HG02798 (cell line): ENCODE measurements at regions not wholly inside any gene's neighbourhood (a gene's known extent, or its start where the extent isn't known, plus 50 kb on each side); places are given as distances from the start of the nearest gene placed in this dataset.
A peak's percentile ranks its signal among the peaks of the same experiment; 100 is the strongest.
"Not testable (repeated sequence)": the region's sequence is repeated elsewhere in the genome, so short reads cannot be mapped to it uniquely, and the experiment has no call there.

Experiments used
- ATAC-seq: cut with Tn5 transposase; IDR thresholded peaks from one replicate; pipeline ENCODE4 v1.9.1; 2021; ENCODE audit warnings: mild to moderate bottlenecking; ENCODE audit not compliant: unreplicated experiment, poor library complexity

DNA sequence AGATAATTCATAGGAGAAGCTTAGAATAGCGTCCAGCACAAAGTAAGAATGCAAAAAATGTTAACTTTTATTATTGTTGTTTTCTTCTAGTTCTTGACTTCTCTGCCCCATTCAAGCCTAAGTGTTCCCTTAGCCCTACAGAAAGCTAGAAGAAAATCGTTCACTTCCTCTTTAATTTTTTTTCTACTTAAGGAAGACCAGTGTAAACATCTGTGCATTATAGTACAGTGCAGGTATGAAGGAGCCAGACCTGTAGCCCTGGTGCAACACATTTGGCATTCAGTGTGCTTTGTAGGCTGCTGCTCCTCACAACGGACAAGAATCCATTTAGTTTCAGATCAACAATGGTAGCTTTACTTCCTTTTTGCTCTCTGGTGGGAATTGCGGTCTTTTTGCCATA, 127.8 kb upstream of the SLC7A14 start:
- ATAC-seq: no peak

DNA sequence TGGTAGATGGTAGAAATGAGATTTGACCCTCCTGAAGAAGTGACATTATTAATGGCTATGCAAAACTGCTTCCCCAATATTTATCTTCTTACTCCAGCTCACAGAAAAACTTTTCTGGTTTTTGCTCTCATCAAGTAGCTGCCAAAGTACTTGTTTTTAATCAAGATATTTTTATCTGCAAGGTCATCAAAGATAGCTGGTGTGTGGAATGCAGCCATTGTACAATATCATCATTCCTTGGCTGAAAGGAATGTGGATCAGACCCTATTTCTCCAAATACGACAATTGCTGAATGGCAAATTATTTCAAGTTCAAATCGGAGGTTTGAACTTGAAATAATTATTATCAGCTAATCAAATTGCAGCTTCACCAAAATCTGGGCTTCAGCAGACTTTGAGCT, 126.9 kb upstream of the SLC7A14 start:
- no peak for ATAC-seq

DNA sequence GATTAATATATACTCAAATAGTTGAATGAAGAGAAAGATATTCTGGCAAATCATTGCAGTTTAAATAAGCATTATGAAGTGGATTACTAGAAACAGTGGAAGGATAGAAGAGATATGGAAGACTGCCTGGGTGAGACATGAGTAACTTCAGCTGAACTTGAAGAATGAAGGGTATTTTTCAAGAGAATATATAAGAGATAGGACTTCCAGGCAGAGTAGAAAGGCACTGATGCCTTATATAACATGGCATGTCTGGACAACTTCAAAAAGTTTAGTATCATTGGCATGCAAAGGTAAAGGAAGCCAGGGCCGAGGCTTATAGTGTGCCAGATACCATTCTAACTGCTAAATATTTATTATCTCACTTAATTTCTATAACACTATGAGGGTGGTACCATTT, 126.5 kb upstream of the SLC7A14 start:
- ATAC-seq: no peak

DNA sequence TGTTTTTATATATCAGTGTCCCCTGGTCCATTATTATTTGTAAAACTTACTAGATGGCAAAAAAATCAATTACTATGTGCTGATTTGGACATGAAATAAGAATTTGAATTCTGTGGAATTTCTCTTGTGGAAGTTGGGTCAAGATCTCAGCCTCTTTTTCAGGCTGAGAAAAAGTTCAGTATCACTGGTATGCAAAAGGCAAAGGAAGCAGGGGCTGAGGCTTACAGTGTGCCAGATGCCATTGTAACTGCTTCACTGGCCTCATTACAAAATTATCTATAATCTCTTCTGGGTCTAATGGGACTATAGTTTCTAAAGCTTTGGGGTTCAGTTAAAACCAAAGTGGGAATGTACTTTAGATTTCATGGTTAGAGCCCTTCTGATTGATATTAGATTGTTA, 125.9 kb upstream of the SLC7A14 start:
- no peak for ATAC-seq

DNA sequence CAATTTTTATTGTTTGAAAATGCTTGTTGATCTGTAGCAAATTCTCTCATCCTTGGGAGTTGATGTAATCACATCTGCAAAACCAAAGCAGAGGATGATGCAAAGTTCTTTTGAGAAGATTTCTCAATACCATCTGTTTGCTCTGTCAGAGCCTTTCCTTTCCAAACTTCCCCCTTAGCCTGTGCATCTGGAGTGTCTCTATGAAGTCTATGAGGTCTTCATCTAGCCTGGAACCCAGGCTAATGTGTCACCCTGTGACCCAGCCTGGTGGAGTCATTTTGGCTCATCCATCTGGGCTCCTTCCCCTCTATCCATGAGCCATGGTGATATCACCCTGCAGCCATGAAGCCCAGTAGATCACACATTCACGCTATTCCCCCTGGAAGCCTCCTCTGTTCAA, 123.2 kb upstream of the SLC7A14 start:
- no peak for ATAC-seq

DNA sequence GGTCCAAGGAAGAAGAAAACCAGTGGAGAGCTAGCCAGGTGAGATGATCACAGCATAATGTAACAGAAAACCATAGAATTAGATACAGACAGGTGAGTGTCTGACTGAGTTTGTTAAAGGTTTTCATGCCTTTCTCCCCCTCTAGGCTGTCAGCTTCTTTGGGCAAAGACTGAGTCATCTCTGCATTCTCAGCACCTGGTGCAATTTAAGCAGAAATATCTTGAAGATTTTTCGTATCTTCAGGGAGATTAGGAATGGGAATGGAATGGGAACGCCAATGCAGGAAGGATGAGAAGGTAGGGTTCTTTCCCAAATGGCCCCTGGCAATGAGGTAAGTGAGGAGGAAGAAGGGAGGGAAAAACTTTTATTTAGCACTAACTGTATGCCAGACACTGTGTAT, 122.0 kb upstream of the SLC7A14 start:
- no peak for ATAC-seq

DNA sequence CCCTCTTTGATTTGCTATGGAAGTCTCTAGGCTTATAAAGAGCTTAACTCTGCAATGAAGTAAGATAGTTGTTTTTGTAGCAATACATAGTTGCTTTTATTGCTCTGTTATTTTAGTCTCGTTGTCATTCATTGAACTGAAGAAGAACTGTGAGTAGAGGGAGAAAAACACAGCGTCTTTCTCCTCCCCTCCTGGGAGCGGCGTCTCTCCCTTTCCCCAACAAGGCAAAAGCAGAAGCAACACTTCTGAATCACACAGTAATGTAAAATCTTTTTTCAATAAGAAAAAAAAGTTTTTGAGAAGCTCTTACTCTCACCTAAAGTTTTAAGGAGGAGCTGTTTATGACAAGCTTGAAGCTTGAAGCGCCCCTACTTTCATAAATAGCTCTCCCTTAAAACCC, 119.3 kb upstream of the SLC7A14 start:
- ATAC-seq: no peak

DNA sequence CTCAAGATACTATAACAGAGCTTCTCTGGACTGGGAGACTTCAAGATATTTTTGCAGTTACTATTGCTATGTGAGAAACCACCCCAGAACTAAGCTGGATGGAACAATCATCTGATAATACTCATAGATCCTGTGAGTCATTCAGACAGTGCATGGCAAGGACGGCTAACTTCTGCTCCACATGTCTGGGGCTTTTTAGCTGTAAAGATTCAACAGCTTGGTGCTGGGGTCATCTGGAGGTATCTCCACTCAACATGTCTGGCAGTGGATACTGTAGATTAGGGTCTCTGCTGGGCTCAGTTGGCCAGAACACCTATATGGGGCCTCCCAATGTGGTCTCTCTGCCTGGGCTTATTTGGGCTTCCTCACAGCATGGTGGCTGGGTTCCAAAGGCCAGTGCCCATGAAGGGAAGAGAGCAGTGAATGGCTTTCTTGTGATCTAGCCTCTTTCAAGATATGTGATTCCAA, 117.3 kb upstream of the SLC7A14 start:
- ATAC-seq: no peak

DNA sequence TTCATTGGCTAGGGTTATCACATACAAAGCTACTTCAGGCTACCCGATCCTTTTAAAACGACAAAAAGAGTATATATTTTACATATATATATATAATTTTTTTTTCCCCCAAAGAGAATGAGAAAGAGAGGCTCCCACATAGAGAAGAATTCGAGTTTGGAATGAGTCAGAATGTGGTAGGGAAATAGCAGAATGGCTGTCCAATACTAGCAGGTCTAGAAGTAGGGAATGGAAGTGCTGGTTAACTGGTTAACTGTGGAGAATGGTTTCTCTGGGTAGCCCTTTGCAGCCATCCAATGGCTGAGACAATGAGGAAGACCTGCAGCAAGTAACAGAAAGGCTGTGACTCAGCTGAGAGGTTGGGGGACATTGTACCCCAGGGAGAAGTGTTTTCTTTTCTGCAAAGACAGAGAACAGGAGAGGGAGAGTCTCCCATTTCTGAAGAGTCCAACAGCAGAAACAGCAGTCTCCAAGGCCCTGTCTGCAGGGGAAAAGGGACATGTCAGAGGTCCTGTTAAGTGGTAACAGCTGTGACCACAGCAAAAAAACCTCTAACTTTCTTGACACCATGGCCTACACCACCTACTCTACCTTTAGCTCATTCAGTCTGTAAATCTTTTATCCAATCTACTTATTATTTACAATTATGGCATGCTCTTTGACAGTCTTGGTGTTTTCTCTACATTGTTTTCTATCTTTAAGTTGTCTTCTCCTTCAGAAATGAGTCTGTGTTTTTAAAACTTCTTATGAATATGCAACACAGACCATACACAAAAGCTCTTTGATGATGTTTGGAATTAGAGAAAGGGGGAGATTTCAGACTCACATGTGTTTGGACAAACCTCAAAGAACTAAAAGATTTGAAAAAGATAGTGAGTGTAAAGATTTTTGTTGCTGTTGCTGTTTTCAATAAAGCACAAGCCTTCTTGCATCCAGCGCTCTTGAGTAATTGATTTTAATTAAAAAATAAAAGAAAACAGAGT, 116.1 kb upstream of the SLC7A14 start:
- ATAC-seq: peak; percentile 66

DNA sequence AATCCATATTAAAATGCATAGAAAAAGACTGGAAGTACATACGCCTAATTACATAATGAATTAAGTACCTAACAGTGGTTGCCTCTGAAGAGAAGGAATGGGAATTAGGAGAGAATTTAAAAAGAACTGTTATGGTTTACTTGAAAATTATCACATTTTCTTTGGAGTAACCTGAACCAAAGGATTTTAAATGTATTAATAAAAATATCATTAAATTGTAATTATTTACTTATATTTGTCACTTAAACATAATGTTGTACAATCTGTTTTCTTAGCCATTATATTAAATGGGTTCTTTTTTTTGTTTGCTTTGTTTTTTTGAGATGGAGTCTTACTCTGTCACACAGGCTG, 114.2 kb upstream of the SLC7A14 start:
- no peak for ATAC-seq

DNA sequence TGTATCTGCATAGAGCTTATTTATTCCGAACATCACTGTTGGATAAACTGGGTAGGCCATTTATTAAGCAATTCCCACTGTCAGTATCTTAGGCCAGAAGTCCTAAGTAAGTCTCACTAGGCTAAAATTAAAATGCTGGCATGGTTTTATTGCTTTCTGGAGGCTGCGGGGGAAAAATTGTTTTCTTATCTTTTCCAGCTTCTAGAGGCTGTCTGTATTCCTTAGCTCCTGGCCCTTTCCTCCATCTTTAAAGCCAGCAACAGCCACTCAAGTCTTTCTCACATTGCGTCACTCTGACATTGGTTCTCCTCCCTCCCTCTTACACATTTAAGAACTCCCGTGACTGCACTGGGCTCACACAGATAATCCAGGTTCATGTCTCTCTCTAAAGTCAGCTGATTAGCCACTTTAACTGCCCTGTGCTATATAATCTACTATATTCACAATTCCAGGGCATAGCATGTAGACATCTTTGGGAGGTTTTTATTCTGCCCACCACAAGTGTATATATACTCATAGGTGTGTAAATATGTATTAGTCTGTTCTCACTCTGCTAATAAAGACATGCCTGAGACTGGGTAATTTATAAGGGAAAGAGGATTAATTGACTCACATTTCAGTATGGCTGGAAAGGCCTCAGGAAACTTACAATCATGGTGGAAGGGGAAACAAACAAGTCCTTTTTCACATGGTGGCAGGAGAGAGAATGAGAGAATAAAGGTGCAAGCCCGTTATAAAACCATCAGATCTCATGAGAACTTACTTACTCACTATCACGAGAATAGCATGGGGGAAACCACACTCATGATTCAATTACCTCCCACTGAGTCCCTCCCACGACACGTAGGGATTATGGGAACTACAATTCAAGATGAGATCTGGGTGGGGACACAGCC, 113.5 kb upstream of the SLC7A14 start:
- no peak for ATAC-seq

DNA sequence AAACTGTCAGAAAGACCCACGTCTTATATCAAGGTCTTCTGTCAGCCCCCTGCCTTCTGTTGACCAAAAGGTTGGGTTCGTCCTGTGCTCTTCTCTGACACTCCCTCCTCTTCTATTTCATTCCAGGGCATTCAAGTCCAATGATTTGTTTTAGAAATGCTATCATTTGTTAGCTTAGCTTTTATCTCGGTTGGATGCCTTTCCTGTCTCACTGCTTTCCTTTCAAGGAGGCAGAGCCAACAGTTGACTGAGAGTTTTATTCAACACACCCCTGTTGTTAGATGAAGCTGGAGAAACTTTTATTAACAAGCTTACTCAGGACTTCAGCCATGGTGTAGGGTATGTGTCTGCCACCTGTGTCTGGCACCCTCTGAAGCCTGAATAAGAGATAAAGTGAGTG, 112.0 kb upstream of the SLC7A14 start:
- ATAC-seq: no peak

DNA sequence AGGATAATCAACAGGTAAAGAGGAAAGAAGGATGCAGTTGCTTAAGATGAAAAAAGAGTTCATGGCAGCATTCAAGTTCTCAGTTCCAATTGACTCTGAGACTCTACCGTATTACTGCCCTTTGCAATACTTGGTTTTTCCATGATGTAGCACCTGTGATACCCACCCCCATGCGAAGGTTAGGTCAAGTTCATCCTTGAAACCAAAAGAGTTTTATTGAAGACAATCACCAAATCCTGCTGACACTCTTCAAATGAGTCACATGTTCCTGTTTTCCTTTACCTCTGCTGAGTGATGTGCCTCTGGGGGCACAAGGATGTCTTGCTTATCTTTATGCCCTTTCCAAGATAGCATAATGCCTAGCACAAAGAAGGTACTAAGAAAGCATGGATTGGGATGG, 111.3 kb upstream of the SLC7A14 start:
- ATAC-seq: no peak

DNA sequence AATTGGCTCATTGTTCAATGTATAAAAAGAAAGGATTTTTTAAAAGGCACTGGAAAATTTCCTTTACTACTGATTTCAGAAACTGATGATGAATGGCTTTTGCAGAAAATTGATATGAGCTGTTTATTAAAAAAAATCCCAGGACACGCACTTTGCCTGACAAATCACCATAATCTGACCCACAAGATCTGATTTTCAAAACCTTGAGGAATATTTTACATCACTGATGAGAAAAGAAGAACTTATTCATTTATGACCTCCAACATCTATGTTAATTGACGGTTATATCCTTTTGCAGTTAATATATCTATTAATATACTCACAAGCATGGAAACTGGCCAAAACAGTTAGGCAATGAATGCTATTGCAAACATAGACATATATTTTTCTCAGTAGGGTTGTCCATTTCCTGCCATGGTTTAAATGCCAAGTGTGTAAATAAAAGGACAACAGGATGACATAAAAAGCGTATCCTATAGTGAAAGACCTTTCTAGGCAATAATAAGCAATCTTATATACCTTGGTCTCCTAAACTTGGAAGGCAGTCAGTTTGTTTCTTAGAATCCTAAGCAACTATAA, 109.7 kb upstream of the SLC7A14 start:
- ATAC-seq: no peak

DNA sequence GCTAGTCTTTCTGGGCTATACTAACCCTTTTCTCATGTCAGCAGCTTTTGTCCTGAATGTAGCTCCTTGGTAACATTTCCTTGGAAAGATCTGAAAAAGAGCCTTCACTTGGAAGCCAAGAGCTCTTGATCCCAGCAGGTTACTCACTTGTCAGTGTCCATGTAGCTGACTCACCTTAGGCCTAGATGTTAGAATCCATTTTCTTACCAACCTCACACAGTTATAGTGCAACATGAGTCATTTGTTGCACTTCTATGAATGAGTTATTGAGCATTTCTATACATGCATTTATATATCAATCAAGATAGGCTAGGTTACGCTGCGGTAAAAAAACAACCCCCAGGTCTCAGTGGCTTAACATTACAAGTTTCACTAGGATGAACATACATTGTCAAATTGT, 106.8 kb upstream of the SLC7A14 start:
- ATAC-seq: no peak

DNA sequence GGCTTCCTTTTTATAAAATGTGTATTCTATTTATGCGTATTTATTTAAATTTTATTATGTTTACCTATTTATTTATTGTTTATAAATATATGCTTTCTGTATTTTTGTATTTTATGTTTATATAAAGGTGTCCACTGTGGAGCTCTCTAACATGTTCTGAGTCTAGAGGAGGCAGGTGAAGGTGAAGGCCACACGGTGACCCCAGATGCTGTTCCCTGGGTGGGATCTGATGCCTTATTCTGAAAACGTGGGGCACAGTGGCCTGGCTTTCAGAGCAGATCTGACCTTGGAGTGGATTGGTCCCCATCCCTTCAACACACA, 104.7 kb upstream of the SLC7A14 start:
- ATAC-seq: no peak

DNA sequence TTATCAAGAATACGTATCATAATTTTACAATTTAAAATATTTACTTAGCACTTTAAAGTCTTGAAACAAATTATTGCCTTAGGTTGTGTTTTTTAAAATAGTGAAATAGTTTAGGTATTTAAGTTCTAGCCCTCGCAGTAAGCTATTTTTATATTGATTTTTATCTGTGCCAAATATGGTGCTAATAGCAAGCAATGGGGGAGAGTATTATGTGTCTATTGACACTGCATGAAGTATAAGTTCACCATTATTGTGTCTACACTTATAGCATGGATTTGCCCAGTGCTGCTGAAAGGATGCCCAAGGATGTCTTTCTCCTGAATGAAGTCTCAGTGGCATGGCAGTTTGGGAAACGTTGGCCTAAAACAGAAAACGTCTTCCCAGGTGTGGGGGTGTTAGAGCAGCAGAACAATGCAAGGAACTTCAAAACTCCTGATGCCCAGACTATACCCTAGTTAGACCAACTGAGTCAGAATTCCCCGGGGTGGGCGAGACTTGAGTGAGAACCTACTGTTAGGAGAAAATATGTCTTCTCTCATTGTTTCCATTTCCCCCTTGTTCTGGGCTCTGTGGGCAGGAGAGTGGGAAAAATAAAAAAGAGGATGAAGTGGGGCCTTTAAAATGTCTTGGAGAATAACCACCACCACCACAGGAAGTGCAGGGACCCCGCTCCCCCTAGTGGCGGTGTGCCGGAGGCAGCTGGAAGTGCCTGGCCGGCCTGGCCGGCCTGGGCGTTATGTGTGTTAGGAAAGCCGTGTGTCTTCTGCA, 104.2 kb upstream of the SLC7A14 start:
- ATAC-seq: peak; percentile 69

DNA sequence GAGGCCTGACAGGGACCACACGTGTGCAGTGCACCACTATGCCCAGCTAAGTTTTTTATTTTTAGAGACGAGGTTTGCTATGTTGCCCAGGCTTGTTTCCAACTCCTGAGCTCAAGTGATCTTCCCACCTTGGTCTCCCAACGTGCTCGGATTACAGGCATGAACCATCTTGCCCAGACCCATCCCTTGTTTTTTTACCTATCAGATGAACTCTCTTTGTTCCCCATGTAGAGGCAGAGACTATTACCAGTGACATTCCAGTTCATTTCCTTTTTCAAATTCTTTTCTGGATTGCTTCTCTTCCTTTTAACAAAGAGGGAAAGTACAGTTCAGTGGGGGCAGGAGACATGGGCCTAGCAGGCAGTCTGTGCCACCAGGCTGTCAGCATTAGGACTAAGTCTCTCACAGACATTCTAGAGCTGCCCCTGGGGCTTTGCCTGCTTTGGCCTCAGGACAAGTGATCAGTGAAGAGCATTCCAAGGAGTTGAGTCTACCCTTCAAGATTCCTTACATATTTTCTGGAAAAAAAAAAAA, 103.5 kb upstream of the SLC7A14 start:
- no peak for ATAC-seq

DNA sequence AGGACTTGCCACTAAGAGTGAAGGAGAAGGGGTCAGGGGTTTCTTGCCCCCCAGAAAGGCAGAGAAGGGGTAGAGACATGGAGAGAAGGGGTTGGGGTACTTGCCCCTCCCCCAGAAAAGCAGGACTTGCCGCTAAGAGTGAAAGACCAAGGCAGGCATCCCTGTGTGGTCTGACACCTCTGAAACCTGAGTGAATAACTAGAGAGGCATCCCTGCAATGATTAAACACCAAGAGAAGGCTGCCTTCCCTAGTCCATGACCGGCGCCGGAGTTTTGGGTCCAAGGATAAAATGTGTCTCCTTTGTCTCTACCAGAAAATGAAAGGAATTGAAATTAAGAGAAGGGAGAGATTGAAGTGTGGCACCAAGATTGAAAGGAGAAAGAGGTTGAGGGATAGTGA, 102.3 kb upstream of the SLC7A14 start:
- not testable (repeated sequence) for ATAC-seq

DNA sequence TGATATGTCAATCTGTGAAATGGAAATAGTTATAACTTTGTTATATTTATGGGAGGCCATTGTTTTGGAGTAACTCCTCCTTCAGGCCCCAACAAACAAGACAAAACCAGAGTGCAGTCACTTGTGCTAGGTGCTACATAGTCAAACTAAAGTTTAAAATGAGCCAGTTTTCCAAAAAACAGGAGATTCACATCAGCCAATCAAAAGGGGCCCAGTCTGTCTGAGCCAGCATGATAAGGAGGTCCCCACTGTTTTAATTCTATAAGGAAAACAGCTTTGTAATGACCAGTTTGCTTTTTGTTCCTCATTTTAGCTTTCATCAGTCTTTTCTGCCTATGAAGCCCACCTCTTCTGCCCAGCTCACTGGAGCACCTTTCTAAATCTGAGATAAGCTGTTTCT, 94.7 kb upstream of the SLC7A14 start:
- ATAC-seq: no peak
